GM18511 (cell line): ENCODE measurements at regions not wholly inside any gene's neighbourhood (a gene's known extent, or its start where the extent isn't known, plus 50 kb on each side); places are given as distances from the start of the nearest gene placed in this dataset.

ENCODE experiments used
- ATAC-seq: cut with Tn5 transposase; IDR thresholded peaks from one replicate; pipeline ENCODE4 v1.9.1; 2021; ENCODE audit warnings: mild to moderate bottlenecking, moderate library complexity; ENCODE audit not compliant: unreplicated experiment

GRCh38 chr4:34766935-34767334 is 1477.4 kb downstream of the ARAP2 start:
- no peak for ATAC-seq

- ATAC-seq = no peak
These were observed 1476.9 kb downstream of the ARAP2 start for GRCh38 chr4:34767407-34767806.

- ATAC-seq = no peak
These were observed 1472.7 kb downstream of the ARAP2 start for GRCh38 chr4:34771632-34772031.

- no peak for ATAC-seq
These were observed 1454.2 kb downstream of the ARAP2 start for GRCh38 chr4:34790131-34790530.

GRCh38 chr4:34791209-34791608 is 1453.1 kb downstream of the ARAP2 start:
- no peak for ATAC-seq

- ATAC-seq = no peak
These were observed 1443.4 kb downstream of the ARAP2 start for GRCh38 chr4:34800953-34801352.

GRCh38 chr4:34814266-34814665 is 1430.0 kb downstream of the ARAP2 start:
- no peak for ATAC-seq

GRCh38 chr4:34824515-34824914 is 1419.8 kb downstream of the ARAP2 start:
- no peak for ATAC-seq

GRCh38 chr4:34826660-34827059 is 1417.7 kb downstream of the ARAP2 start:
- no peak for ATAC-seq

- no peak for ATAC-seq
These were observed 1398.4 kb downstream of the ARAP2 start for GRCh38 chr4:34845926-34846325.

GRCh38 chr4:34850421-34850820 is 1393.9 kb downstream of the ARAP2 start:
- no peak for ATAC-seq

- ATAC-seq = no peak
These were observed 1393.3 kb downstream of the ARAP2 start for GRCh38 chr4:34850968-34851367.

GRCh38 chr4:34851411-34851810 is 1392.9 kb downstream of the ARAP2 start:
- ATAC-seq = no peak

- no peak for ATAC-seq
These were observed 1389.9 kb downstream of the ARAP2 start for GRCh38 chr4:34854451-34854850.

GRCh38 chr4:34861666-34862065 is 1382.6 kb downstream of the ARAP2 start:
- ATAC-seq = no peak

- no peak for ATAC-seq
These were observed 1365.4 kb downstream of the ARAP2 start for GRCh38 chr4:34878961-34879360.

- no peak for ATAC-seq
These were observed 1364.1 kb downstream of the ARAP2 start for GRCh38 chr4:34880246-34880645.

- ATAC-seq = no peak
These were observed 1352.4 kb downstream of the ARAP2 start for GRCh38 chr4:34891892-34892291.

GRCh38 chr4:34893382-34893781 is 1350.9 kb downstream of the ARAP2 start:
- ATAC-seq = no peak

- ATAC-seq = no peak
These were observed 1324.3 kb downstream of the ARAP2 start for GRCh38 chr4:34920032-34920431.

GRCh38 chr4:34921391-34921790 is 1322.9 kb downstream of the ARAP2 start:
- no peak for ATAC-seq

GRCh38 chr4:34922325-34922724 is 1322.0 kb downstream of the ARAP2 start:
- no peak for ATAC-seq

GRCh38 chr4:34932591-34932990 is 1311.7 kb downstream of the ARAP2 start:
- no peak for ATAC-seq

GRCh38 chr4:34935739-34936138 is 1308.6 kb downstream of the ARAP2 start:
- ATAC-seq = no peak
